HCT116 (cell line): ENCODE measurements at regions not wholly inside any gene's neighbourhood (a gene's known extent, or its start where the extent isn't known, plus 50 kb on each side); places are given as distances from the start of the nearest gene placed in this dataset.

ENCODE experiments used
- ATAC-seq: fragments of 200-7000 bp; cut with Tn5 transposase; 2 replicates; pipeline ENCODE4 v1.9.1; 2020; ENCODE audit warnings: mild to moderate bottlenecking, moderate library complexity
- BruUV-seq: library from RNA; stranded (reverse); fragments of 400-500 nt; replicated peaks from 2 replicates; lab custom pipeline; 2021; lab: Mats Ljungman, UMichigan
- CTCF ChIA-PET: fragments of 300-600 bp; sonication (Branson Sonifier 250); formaldehyde crosslinking; loops from one replicate; lab custom pipeline; 2021; ENCODE audit warnings: antibody characterized with exemption; lab: Charles Lee
- POLR2A ChIA-PET: fragments of 300-600, 350-600 bp; sonication (Branson Sonifier 250); formaldehyde crosslinking; loops from one replicate; lab custom pipeline; 2021; ENCODE audit warnings: antibody characterized with exemption; lab: Charles Lee
- RAD21 ChIA-PET, 2 experiments: fragments of 300-600 bp; sonication (Branson Sonifier 250); formaldehyde crosslinking; loops; one replicate each; lab custom pipeline; 2023; ENCODE audit warnings: low total read pairs in 2 of 2; ENCODE audit not compliant: uncharacterized antibody in 2 of 2, unreplicated experiment in 2 of 2, low non-redundant PET in 1 of 2; lab: Charles Lee
- DNase-seq: peaks from one replicate; pipeline ENCODE4 v3.0.0-alpha.2; 2010; ENCODE audit warnings: low read depth, low spot score
- H2AFZ ChIP-seq: fragments of 200-600 bp; shearing (Covaris generic), sonication (generic); 2 replicates; pipeline ENCODE4 v1.6.1; 2017; ENCODE audit warnings: low read depth, mixed run types, mixed read lengths, antibody characterized with exemption, low read length; ENCODE audit not compliant: poor library complexity, severe bottlenecking
- H3K27ac ChIP-seq: 2 replicates; pipeline ENCODE4 v1.5.1; 2012; ENCODE audit warnings: low read depth, low read length
- H3K27me3 ChIP-seq: fragments of 200-600 bp; sonication (generic); 2 replicates; pipeline ENCODE4 v1.6.1; 2016; ENCODE audit warnings: mixed run types, low read length, mixed read lengths; ENCODE audit not compliant: insufficient read depth
- H3K36me3 ChIP-seq, 2 experiments: fragments of 200-500 bp in 1 of 2; fragments of 200-600 bp in 1 of 2; sonication (Bioruptor generic) in 1 of 2; sonication (generic) in 1 of 2; 2 replicates each; pipeline versions ENCODE4 v1.5.1 to v1.6.1; 2014 to 2016; ENCODE audit warnings: low read length in 2 of 2, inconsistent platforms in 1 of 2, mixed read lengths in 1 of 2, mixed run types in 1 of 2; ENCODE audit not compliant: insufficient read depth in 2 of 2, control insufficient read depth in 1 of 2
- H3K4me1 ChIP-seq, 2 experiments: fragments of 200-600 bp in 1 of 2; sonication (generic) in 1 of 2; 2 replicates each; pipeline versions ENCODE4 v1.5.1 to v1.6.1; 2012 to 2017; ENCODE audit warnings: low read length in 2 of 2, inconsistent platforms in 1 of 2, mild to moderate bottlenecking in 1 of 2, mixed read lengths in 1 of 2, mixed run types in 1 of 2, moderate library complexity in 1 of 2; ENCODE audit not compliant: insufficient read depth in 2 of 2, control insufficient read depth in 1 of 2
- H3K4me2 ChIP-seq: fragments of 200-600 bp; sonication (generic); 2 replicates; pipeline ENCODE4 v1.6.1; 2017; ENCODE audit warnings: mixed run types, low read length, mixed read lengths
- H3K4me3 ChIP-seq, 2 experiments: fragments of 200-600 bp in 1 of 2; sonication (generic) in 1 of 2; replicated peaks in 1 of 2; 2 replicates each; pipeline ENCODE4 v1.5.1; 2011 to 2016; ENCODE audit warnings: low read length in 2 of 2, control low read depth in 1 of 2, low read depth in 1 of 2, mild to moderate bottlenecking in 1 of 2, mixed read lengths in 1 of 2, mixed run types in 1 of 2
- H3K79me2 ChIP-seq: fragments of 200-600 bp; sonication (generic); 2 replicates; pipeline ENCODE4 v1.6.1; 2017; ENCODE audit warnings: mild to moderate bottlenecking, mixed run types, low read length, moderate library complexity, mixed read lengths; ENCODE audit not compliant: insufficient read depth
- H3K9ac ChIP-seq: fragments of 200-600 bp; sonication (generic); 2 replicates; pipeline ENCODE4 v1.6.1; 2016; ENCODE audit warnings: low read length, mixed read lengths
- H3K9me2 ChIP-seq: fragments of 200-600 bp; sonication (generic), shearing (Covaris generic); 2 replicates; pipeline ENCODE4 v1.6.1; 2017; ENCODE audit warnings: mixed run types, mild to moderate bottlenecking, moderate library complexity; ENCODE audit not compliant: insufficient read depth
- H3K9me3 ChIP-seq, 2 experiments: fragments of 200-500 bp in 1 of 2; fragments of 200-600 bp in 1 of 2; sonication (Bioruptor generic) in 1 of 2; sonication (generic) in 1 of 2; 2 replicates each; pipeline ENCODE4 v1.6.1; 2014 to 2017; ENCODE audit warnings: low read length in 2 of 2, mixed read lengths in 2 of 2, inconsistent platforms in 1 of 2, low read depth in 1 of 2, mild to moderate bottlenecking in 1 of 2, mixed run types in 1 of 2, moderate library complexity in 1 of 2; ENCODE audit not compliant: control insufficient read depth in 1 of 2, insufficient read depth in 1 of 2
- H4K20me1 ChIP-seq: fragments of 200-600 bp; sonication (generic), shearing (Covaris generic); 2 replicates; pipeline ENCODE4 v1.6.1; 2017; ENCODE audit warnings: mixed run types, mild to moderate bottlenecking, moderate library complexity; ENCODE audit not compliant: insufficient read depth
- ATF3 ChIP-seq: IDR thresholded peaks from 2 replicates; pipeline ENCODE4 v1.6.1; 2012
- CBX3 ChIP-seq: IDR thresholded peaks from 2 replicates; pipeline ENCODE4 v1.6.1; 2012; ENCODE audit warnings: low read depth
- CTCF ChIP-seq, 3 experiments: fragments of 200-600 bp in 1 of 3; sonication (generic) in 1 of 3; IDR thresholded peaks in 2 of 3; conservative IDR thresholded peaks in 1 of 3; 2 replicates each; pipeline ENCODE4 v1.5.1; 2012 to 2017; ENCODE audit warnings: low read depth in 2 of 3, low read length in 2 of 3, antibody characterized with exemption in 1 of 3, borderline replicate concordance in 1 of 3, control low read depth in 1 of 3, mild to moderate bottlenecking in 1 of 3, mixed read lengths in 1 of 3, mixed run types in 1 of 3, moderate library complexity in 1 of 3; ENCODE audit not compliant: insufficient read depth in 1 of 3
- EZH2 ChIP-seq: fragments of 200-600 bp; sonication (generic); IDR thresholded peaks from 2 replicates; pipeline ENCODE4 v1.6.1; 2017; ENCODE audit warnings: antibody characterized with exemption, mixed run types
- EZH2phosphoT487 ChIP-seq: fragments of 200-600 bp; IDR thresholded peaks from 2 replicates; pipeline ENCODE4 v1.6.1; 2018; ENCODE audit warnings: antibody characterized with exemption, borderline replicate concordance
- MAX ChIP-seq: IDR thresholded peaks from 2 replicates; pipeline ENCODE4 v1.6.1; 2012
- POLR2A ChIP-seq: IDR thresholded peaks from 2 replicates; pipeline ENCODE4 v1.7.0; 2011; ENCODE audit warnings: borderline replicate concordance; ENCODE audit not compliant: insufficient read depth, insufficient read length; ENCODE audit errors: extremely low read depth
- REST ChIP-seq: IDR thresholded peaks from 2 replicates; pipeline ENCODE4 v1.6.1; 2012; ENCODE audit warnings: low read depth
- ZFX ChIP-seq: fragments of 450-650 bp; IDR thresholded peaks from 2 replicates; pipeline ENCODE4 v1.6.1; 2017
- intact Hi-C: fragments of 100-400 bp; cut with micrococcal nuclease; formaldehyde crosslinking; loops from 2 replicates; pipeline ENCODE4 v1.10.0; 2022

GRCh38 chr2:15782769-15783294, 157.5 kb upstream of the MYCN start:
- Histone ChIP-seq H3K27me3 (peaks cover 6% of the 10 kb centered on the region; the same call in 1 of the 2 replicates), H2AFZ (no peak overlapping the region), H3K79me2 (no peaks in the 10 kb centered on the region), H3K9me3 (no peaks in the 10 kb centered on the region), H3K36me3 (no peaks in the 10 kb centered on the region)
- RAD21 ChIA-PET = no interaction called here
- intact Hi-C loops = no loop called here
- CTCF ChIA-PET = no interaction called here
- no peak for TF ChIP-seq CTCF (IDR thresholded peaks at IDR 0.05 in 2 of 3, conservative IDR thresholded peaks at IDR 0.05 in 1 of 3; ENCODE audit: borderline replicate concordance in 1 of 3, insufficient read depth in 1 of 3, low read depth in 2 of 3, low read length in 2 of 3)
- TF ChIP-seq ATF3 = no peak
- no peak for TF ChIP-seq MAX
- no peak for TF ChIP-seq POLR2A
- no peak for TF ChIP-seq ZFX
- TF ChIP-seq EZH2phosphoT487 = no peak
- no peak for TF ChIP-seq CBX3
- no peak for TF ChIP-seq EZH2
- no peak for TF ChIP-seq REST
- TF ChIP-seq, all 23 proteins: peak for 0
- no peak for DNase-seq
- H3K4me2 ChIP-seq = no peak overlapping the region
- H3K4me1 ChIP-seq = no peaks in the 10 kb centered on the region
- H3K9ac ChIP-seq = no peak overlapping the region
- POLR2A ChIA-PET = no interaction called here
- no peaks in the 10 kb centered on the region for H3K9me2 ChIP-seq
- BruUV-seq = no TSS peak
- H3K27ac ChIP-seq = no peak overlapping the region
- no peak overlapping the region for H3K4me3 ChIP-seq
- ATAC-seq = no peak
- H4K20me1 ChIP-seq = no peaks in the 10 kb centered on the region
